Spleen (tissue), 7 donors: ENCODE measurements at regions not wholly inside any gene's neighbourhood (a gene's known extent, or its start where the extent isn't known, plus 50 kb on each side); places are given as distances from the start of the nearest gene placed in this dataset.

Experiments
- POLR2AphosphoS5 ChIP-seq, 3 donors: sonication (generic); formaldehyde crosslinking; IDR thresholded peaks; one replicate each; pipeline ENCODE4 v1.5.1; 2017; ENCODE audit warnings: antibody characterized with exemption in 3 of 3
- TF ChIP-seq, protein P1 (sequence below), 11 experiments: fragments of 200-600 bp in 7 of 11; fragments of 450-650 bp in 4 of 11; sonication (generic) in 4 of 11; IDR thresholded peaks in 8 of 11; conservative IDR thresholded peaks in 3 of 11; 1 replicate in 7 of 11; 2 replicates in 4 of 11; pipeline versions ENCODE4 v1.4.0 to v1.8.0; 2016 to 2021; ENCODE audit warnings: antibody characterized with exemption in 11 of 11, inconsistent platforms in 4 of 11, mild to moderate bottlenecking in 1 of 11
- donor health status: DM: no; HTN: no; CAD: no; lungs with moderate emphysema.
- donor health status: DM: no; HTN: no; CAD: no.
- donor health status: DM: no; HTN: no; CAD: no.

DNA sequence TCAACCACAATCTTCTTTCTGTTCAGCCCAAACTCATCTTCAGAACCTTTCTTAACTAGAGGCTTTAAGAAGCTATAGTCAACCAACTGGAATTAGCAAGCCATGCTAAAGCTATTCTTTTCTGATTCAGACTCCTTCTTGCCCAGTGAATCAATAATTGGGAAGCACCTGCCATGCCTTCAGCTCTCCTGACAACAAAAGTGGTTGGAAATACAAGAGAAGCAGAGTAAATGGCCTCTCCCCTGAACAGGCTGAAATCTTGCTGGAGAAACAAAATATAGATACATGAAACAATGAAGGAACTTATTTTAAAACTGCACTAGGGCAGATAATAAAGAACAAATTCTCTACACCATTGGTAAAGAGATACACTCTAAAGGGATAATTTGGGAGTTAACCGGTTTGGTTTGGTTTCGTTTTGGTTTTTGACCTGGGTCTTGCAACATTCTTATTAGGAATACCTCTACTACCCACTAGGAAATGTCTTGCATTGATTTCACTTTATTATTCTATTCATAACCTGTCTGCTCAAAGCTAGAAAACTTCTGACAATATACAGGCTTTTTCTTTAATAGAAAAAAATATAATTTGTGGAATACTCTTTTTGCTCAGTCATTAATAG is 173.6 kb upstream of the DYNLRB2 start:
- TF ChIP-seq, protein P1, sequence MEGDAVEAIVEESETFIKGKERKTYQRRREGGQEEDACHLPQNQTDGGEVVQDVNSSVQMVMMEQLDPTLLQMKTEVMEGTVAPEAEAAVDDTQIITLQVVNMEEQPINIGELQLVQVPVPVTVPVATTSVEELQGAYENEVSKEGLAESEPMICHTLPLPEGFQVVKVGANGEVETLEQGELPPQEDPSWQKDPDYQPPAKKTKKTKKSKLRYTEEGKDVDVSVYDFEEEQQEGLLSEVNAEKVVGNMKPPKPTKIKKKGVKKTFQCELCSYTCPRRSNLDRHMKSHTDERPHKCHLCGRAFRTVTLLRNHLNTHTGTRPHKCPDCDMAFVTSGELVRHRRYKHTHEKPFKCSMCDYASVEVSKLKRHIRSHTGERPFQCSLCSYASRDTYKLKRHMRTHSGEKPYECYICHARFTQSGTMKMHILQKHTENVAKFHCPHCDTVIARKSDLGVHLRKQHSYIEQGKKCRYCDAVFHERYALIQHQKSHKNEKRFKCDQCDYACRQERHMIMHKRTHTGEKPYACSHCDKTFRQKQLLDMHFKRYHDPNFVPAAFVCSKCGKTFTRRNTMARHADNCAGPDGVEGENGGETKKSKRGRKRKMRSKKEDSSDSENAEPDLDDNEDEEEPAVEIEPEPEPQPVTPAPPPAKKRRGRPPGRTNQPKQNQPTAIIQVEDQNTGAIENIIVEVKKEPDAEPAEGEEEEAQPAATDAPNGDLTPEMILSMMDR (IDR thresholded peaks at IDR 0.05 in 8 of 11, conservative IDR thresholded peaks at IDR 0.05 in 3 of 11), result no peak
- TF ChIP-seq POLR2AphosphoS5 (IDR thresholded peaks at IDR 0.05), result no peak
